K562 (cell line): ENCODE measurements at regions not wholly inside any gene's neighbourhood (a gene's known extent, or its start where the extent isn't known, plus 50 kb on each side); places are given as distances from the start of the nearest gene placed in this dataset.

Experiments used
- ATAC-seq: fragments of 200-7000 bp; cut with Tn5 transposase; 3 replicates; pipeline ENCODE4 v1.9.1; 2020; ENCODE audit warnings: moderate library complexity
- BruUV-seq: library from RNA; stranded (reverse); fragments of 400-500 nt; replicated peaks from 2 replicates; lab custom pipeline; 2021; lab: Mats Ljungman, UMichigan
- CTCF ChIA-PET: fragments of 300-600 bp; formaldehyde crosslinking; extraction: SDS; loops from one replicate; lab custom pipeline; 2021; ENCODE audit warnings: low intra/inter-chr PET ratio; lab: Yijun Ruan, JAX
- POLR2A ChIA-PET: fragments of 300-600, 350-650 bp; sonication (Branson Sonifier 250); formaldehyde crosslinking; extraction: SDS; loops from one replicate; lab custom pipeline; 2021; ENCODE audit warnings: antibody characterized with exemption, inconsistent platforms; lab: Yijun Ruan, JAX
- DNase-seq, 4 experiments: peaks; one replicate each; pipeline versions ENCODE4 v3.0.0 to v3.0.0-alpha.2; 2011 to 2018; ENCODE audit warnings: low spot score in 3 of 4, mixed read lengths in 3 of 4; ENCODE audit errors: extremely low read depth in 1 of 4
- FAIRE-seq: peaks from 2 replicates; lab custom pipeline; 2011; peaks lifted over from hg19 to GRCh38; lab: Jason Lieb, UNC
- H2AFZ ChIP-seq: 2 replicates; pipeline ENCODE4 v1.6.0; 2011; ENCODE audit warnings: low read depth, low read length, control low read depth, inconsistent platforms
- H3K27ac ChIP-seq: fragments of 200-600 bp; 3 replicates; pipeline ENCODE4 v1.8.0; 2011; ENCODE audit warnings: low read depth, mild to moderate bottlenecking, control low read depth, inconsistent platforms, low read length, moderate library complexity, mixed read lengths; ENCODE audit errors: extremely low read depth
- H3K27me3 ChIP-seq, 2 experiments: fragments of 300-600 bp in 1 of 2; 2 replicates in 1 of 2; 3 replicates in 1 of 2; pipeline versions ENCODE4 v1.6.0 to v1.8.0; 2011; ENCODE audit warnings: inconsistent platforms in 2 of 2, low read length in 2 of 2, mild to moderate bottlenecking in 1 of 2, mixed read lengths in 1 of 2, moderate library complexity in 1 of 2; ENCODE audit not compliant: control insufficient read depth in 2 of 2, insufficient read depth in 2 of 2
- H3K36me3 ChIP-seq: fragments of 300-600 bp; 3 replicates; pipeline ENCODE4 v1.8.0; 2011; ENCODE audit warnings: mild to moderate bottlenecking, low read length, inconsistent platforms; ENCODE audit not compliant: control insufficient read depth, insufficient read depth
- H3K4me1 ChIP-seq, 2 experiments: fragments of 200-600 bp in 1 of 2; replicated peaks in 1 of 2; 2 replicates in 1 of 2; 3 replicates in 1 of 2; pipeline versions ENCODE4 v1.5.1 to v1.8.0; 2011; ENCODE audit warnings: inconsistent platforms in 2 of 2, low read length in 2 of 2, mild to moderate bottlenecking in 1 of 2, mixed read lengths in 1 of 2, moderate library complexity in 1 of 2; ENCODE audit not compliant: control insufficient read depth in 2 of 2, insufficient read depth in 2 of 2
- H3K4me2 ChIP-seq: 2 replicates; pipeline ENCODE4 v1.6.1; 2011; ENCODE audit warnings: low read length, control low read depth, inconsistent platforms, mixed read lengths; ENCODE audit not compliant: insufficient read depth
- H3K4me3 ChIP-seq: fragments of 200-600 bp; sonication (generic), shearing (Covaris generic); 2 replicates; pipeline ENCODE4 v1.5.1; 2016; ENCODE audit warnings: control low read depth, inconsistent platforms
- H3K79me2 ChIP-seq: fragments of 200-600 bp; 3 replicates; pipeline ENCODE4 v1.8.0; 2011; ENCODE audit warnings: low read length, inconsistent platforms; ENCODE audit not compliant: control insufficient read depth, insufficient read depth
- H3K9ac ChIP-seq, 2 experiments: 2 replicates each; pipeline versions ENCODE4 v1.6.0 to v1.6.1; 2011; ENCODE audit warnings: low read depth in 2 of 2, low read length in 2 of 2, control low read depth in 1 of 2, inconsistent platforms in 1 of 2, mild to moderate bottlenecking in 1 of 2, mixed read lengths in 1 of 2; ENCODE audit not compliant: insufficient read depth in 1 of 2
- H3K9me1 ChIP-seq: one replicate; pipeline ENCODE4 v1.6.0; 2011; ENCODE audit warnings: inconsistent platforms, mild to moderate bottlenecking, low read length, moderate library complexity; ENCODE audit not compliant: control insufficient read depth, insufficient read depth
- H3K9me3 ChIP-seq: replicated peaks from 2 replicates; pipeline ENCODE4 v1.5.1; 2011; ENCODE audit warnings: low read depth, low read length, inconsistent platforms; ENCODE audit not compliant: control insufficient read depth, insufficient read depth
- H4K20me1 ChIP-seq: replicated peaks from 2 replicates; pipeline ENCODE4 v1.6.1; 2011; ENCODE audit warnings: low read length, inconsistent platforms, mixed read lengths; ENCODE audit not compliant: control insufficient read depth, insufficient read depth
- ARHGAP35 ChIP-seq: fragments of 450-650 bp; IDR thresholded peaks from 2 replicates; pipeline ENCODE4 v1.6.1; 2018; ENCODE audit not compliant: partially characterized antibody
- BRD4 ChIP-seq: fragments of 200-600 bp; sonication (generic); IDR thresholded peaks from 2 replicates; pipeline ENCODE4 v1.6.1; 2017; ENCODE audit warnings: inconsistent platforms
- DDX20 ChIP-seq: fragments of 450-650 bp; IDR thresholded peaks from 2 replicates; pipeline ENCODE4 v1.6.1; 2016; ENCODE audit warnings: missing genetic modification characterization, low read depth, mild to moderate bottlenecking, missing compliant biosample characterization, moderate library complexity
- HDAC8 ChIP-seq: fragments of 450-650 bp; IDR thresholded peaks from 2 replicates; pipeline ENCODE4 v1.6.1; 2016; ENCODE audit warnings: mild to moderate bottlenecking, missing genetic modification characterization, moderate library complexity, missing compliant biosample characterization
- PHB2 ChIP-seq: fragments of 450-650 bp; IDR thresholded peaks from 2 replicates; pipeline ENCODE4 v1.6.1; 2017; ENCODE audit warnings: low read depth
- RBM25 ChIP-seq: fragments of 200-400 bp; formaldehyde crosslinking; IDR thresholded peaks from 2 replicates; pipeline ENCODE4 v1.6.1; 2018; ENCODE audit warnings: low read length, low read depth, moderate library complexity; ENCODE audit not compliant: severe bottlenecking
- ZNF584 ChIP-seq: fragments of 200-800 bp; sonication (Bioruptor generic); IDR thresholded peaks from 2 replicates; pipeline ENCODE4 v1.6.1; 2016; ENCODE audit warnings: low read depth, mild to moderate bottlenecking, missing genetic modification characterization, missing compliant biosample characterization
- WGBS: fragments of 100-300 bp; shearing (Covaris generic); methylation state at CpG from one replicate; pipeline ENCODE4 v1.1.6; 2016; ENCODE audit warnings: low coverage, mixed read lengths; ENCODE audit not compliant: insufficient coverage; ENCODE audit errors: missing lambda C conversion rate; 5-methylcytosine and 5-hydroxymethylcytosine counted together
- in situ Hi-C: fragments of 300-500 bp; cut with MboI; formaldehyde crosslinking; loops from 4 replicates; pipeline ENCODE4 v1.15.0; 2018; ENCODE audit warnings: inconsistent platforms, mixed read lengths
- intact Hi-C: fragments of 100-400 bp; cut with micrococcal nuclease; formaldehyde crosslinking; loops from 2 replicates; pipeline ENCODE4 v1.14.2; 2022
- TF ChIP-seq, protein P1 (sequence below): sonication (generic); formaldehyde crosslinking; IDR thresholded peaks from 2 replicates; pipeline ENCODE4 v1.8.0; 2022; ENCODE audit warnings: mild to moderate bottlenecking, missing genetic modification reagents, borderline replicate concordance
- TF ChIP-seq, protein P2 (sequence below), 2 experiments: fragments of 200-800 bp in 1 of 2; sonication (Bioruptor generic) in 1 of 2; sonication (generic) in 1 of 2; formaldehyde crosslinking in 1 of 2; IDR thresholded peaks in 1 of 2; conservative IDR thresholded peaks in 1 of 2; 2 replicates each; pipeline versions ENCODE4 v1.5.0 to v1.6.1; 2016 to 2020; ENCODE audit warnings: missing compliant biosample characterization in 1 of 2, missing genetic modification characterization in 1 of 2, missing genetic modification reagents in 1 of 2

DNA sequence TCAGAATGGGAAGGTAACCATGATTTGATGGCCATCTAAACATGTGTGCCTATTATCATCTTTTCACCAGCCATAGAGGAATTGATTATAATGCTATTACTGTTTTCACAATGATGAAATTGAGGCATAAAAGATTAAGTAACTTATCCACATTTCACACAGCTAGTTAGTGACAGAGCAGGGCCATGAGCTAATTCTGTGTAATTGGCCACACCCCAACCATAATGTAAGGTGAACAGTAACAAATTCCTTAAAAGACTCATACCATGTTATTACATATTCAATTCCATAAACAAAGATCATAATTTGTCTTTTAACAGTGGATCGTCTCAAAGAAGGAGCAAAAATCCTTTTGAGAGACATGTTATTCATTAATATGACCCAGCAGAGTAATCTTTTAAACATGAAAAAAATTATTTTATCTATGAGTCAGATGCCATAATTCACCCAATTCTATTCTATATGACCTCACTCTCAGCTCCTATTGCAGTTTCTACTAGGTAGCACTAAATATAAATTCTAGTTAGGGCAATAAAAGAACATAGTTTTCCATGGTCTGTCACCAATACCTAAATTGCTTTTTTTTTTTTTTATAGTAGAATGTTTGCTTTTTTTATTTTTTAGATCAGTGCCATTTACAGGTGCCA lies 475.8 kb upstream of the SLC39A10 start:
- Histone ChIP-seq H3K27me3 (no peaks in the 10 kb centered on the region), H3K9ac (no peak overlapping the region), H3K9me3 (no peaks in the 10 kb centered on the region), H3K4me1 (no peaks in the 10 kb centered on the region), H3K27ac (no peak overlapping the region), H2AFZ (no peak overlapping the region), H3K79me2 (no peaks in the 10 kb centered on the region), H3K4me2 (no peak overlapping the region), H3K36me3 (no peaks in the 10 kb centered on the region), H3K4me3 (no peak overlapping the region)
- no peak for FAIRE-seq
- POLR2A ChIA-PET: no interaction called here
- no peak for ATAC-seq
- no peak for DNase-seq
- 17% methylated on average over 1 of the region's 1 CpG for WGBS
- BruUV-seq: no TSS peak
- TF ChIP-seq BRD4 (no peak), RBM25 (no peak), HDAC8 (tag) (no peak), DDX20 (tag) (no peak), PHB2 (no peak), ZNF584 (CRISPR knock-in tag) (no peak), ARHGAP35 (no peak)
- TF ChIP-seq, protein P1, sequence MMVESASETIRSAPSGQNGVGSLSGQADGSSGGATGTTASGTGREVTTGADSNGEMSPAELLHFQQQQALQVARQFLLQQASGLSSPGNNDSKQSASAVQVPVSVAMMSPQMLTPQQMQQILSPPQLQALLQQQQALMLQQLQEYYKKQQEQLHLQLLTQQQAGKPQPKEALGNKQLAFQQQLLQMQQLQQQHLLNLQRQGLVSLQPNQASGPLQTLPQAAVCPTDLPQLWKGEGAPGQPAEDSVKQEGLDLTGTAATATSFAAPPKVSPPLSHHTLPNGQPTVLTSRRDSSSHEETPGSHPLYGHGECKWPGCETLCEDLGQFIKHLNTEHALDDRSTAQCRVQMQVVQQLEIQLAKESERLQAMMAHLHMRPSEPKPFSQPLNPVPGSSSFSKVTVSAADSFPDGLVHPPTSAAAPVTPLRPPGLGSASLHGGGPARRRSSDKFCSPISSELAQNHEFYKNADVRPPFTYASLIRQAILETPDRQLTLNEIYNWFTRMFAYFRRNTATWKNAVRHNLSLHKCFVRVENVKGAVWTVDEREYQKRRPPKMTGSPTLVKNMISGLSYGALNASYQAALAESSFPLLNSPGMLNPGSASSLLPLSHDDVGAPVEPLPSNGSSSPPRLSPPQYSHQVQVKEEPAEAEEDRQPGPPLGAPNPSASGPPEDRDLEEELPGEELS (CRISPR knock-in tag): no peak
- TF ChIP-seq, protein P2, sequence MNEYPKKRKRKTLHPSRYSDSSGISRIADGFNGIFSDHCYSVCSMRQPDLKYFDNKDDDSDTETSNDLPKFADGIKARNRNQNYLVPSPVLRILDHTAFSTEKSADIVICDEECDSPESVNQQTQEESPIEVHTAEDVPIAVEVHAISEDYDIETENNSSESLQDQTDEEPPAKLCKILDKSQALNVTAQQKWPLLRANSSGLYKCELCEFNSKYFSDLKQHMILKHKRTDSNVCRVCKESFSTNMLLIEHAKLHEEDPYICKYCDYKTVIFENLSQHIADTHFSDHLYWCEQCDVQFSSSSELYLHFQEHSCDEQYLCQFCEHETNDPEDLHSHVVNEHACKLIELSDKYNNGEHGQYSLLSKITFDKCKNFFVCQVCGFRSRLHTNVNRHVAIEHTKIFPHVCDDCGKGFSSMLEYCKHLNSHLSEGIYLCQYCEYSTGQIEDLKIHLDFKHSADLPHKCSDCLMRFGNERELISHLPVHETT (CRISPR knock-in tag; conservative IDR thresholded peaks at IDR 0.05 in 1 of 2, IDR thresholded peaks at IDR 0.05 in 1 of 2): no peak
- TF ChIP-seq, all 486 proteins: peak for 0
- CTCF ChIA-PET: no interaction called here
- intact Hi-C loops: no loop called here
- Histone ChIP-seq H4K20me1 (no peaks in the 10 kb centered on the region), H3K9me1 (no peaks in the 10 kb centered on the region)
- in situ Hi-C loops: no loop called here
